BJ (cell line): ENCODE measurements at regions not wholly inside any gene's neighbourhood (a gene's known extent, or its start where the extent isn't known, plus 50 kb on each side); places are given as distances from the start of the nearest gene placed in this dataset.
A peak's percentile ranks its signal among the peaks of the same experiment; 100 is the strongest.

Experiments used
- CTCF ChIA-PET: fragments of 350-600 bp; formaldehyde crosslinking; extraction: SDS; loops from one replicate; lab custom pipeline; 2021; ENCODE audit warnings: antibody characterized with exemption, inconsistent platforms; lab: Yijun Ruan, JAX
- POLR2A ChIA-PET: fragments of 300-600 bp; sonication (Branson Sonifier 250); formaldehyde crosslinking; extraction: SDS; loops from one replicate; lab custom pipeline; 2021; ENCODE audit warnings: antibody characterized with exemption; lab: Charles Lee
- DNase-seq: peaks from one replicate; pipeline ENCODE4 v3.0.0-alpha.2; 2011; ENCODE audit warnings: low read depth
- H3K27me3 ChIP-seq: 2 replicates; pipeline ENCODE4 v1.6.0; 2011; ENCODE audit warnings: low read length; ENCODE audit not compliant: control insufficient read depth, insufficient read depth
- H3K36me3 ChIP-seq: 2 replicates; pipeline ENCODE4 v1.5.1; 2011; ENCODE audit warnings: low read length; ENCODE audit not compliant: control insufficient read depth, insufficient read depth
- H3K4me3 ChIP-seq: 2 replicates; pipeline ENCODE4 v1.5.1; 2011; ENCODE audit warnings: low read depth, mild to moderate bottlenecking, control low read depth, low read length
- CTCF ChIP-seq: IDR thresholded peaks from 2 replicates; pipeline ENCODE4 v1.5.1; 2011; ENCODE audit warnings: low read depth, mild to moderate bottlenecking, control low read depth, inconsistent platforms, low read length, moderate library complexity; ENCODE audit not compliant: insufficient read depth

GRCh38 chr12:98437806-98438595 is 77.4 kb upstream of the TMPO start:
- no peak for TF ChIP-seq CTCF
- no peak for DNase-seq
- ChIA-PET CTCF (interaction anchor here (0.9 to 2.8 kb wide), 3 partner anchors 10 to 202 kb away, joined by 3 to 24 read pairs (median 8); no protein-coding TSS in a partner anchor), POLR2A (no interaction called here)
- Histone ChIP-seq H3K36me3 (no peaks in the 10 kb centered on the region), H3K4me3 (no peak overlapping the region), H3K27me3 (peaks cover 1% of the 10 kb centered on the region)

DNA sequence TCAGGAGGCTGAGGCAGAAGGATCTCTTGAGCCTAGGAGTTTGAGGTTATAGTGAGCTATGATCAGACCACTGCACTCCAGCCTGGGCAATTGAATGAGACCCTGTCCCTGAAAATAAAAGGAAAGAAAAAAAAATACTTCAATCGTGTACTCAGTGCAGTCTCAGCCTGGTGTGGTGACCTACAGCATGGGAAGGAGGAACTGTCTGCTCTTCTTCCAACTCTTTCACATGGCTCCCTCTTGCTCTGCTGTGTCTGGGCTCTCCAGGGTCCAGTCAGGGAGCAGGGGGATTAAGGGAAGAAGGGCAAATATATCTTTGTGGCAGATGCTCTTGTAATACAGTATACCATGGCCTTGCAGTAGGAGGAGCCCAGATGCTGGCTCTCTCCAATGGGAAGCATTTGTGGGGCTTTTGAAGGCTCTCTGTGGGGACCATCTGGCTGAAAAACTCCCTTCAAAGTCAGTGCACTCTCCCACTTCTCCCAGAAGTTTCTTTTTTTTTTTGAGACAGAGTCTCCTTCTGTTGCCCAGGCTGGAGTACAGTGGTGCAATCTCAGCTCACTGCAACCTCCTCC is 76.6 kb upstream of the TMPO start:
- DNase-seq = no peak
- H3K36me3 ChIP-seq = no peaks in the 10 kb centered on the region
- ChIA-PET POLR2A (no interaction called here), CTCF (interaction anchor here (0.7 to 2.8 kb wide), 4 partner anchors 11 to 94 kb away, joined by 3 to 24 read pairs (median 6); no protein-coding TSS in a partner anchor)
- H3K4me3 ChIP-seq = no peak overlapping the region
- TF ChIP-seq CTCF = no peak
- H3K27me3 ChIP-seq = peaks cover 1% of the 10 kb centered on the region

DNA sequence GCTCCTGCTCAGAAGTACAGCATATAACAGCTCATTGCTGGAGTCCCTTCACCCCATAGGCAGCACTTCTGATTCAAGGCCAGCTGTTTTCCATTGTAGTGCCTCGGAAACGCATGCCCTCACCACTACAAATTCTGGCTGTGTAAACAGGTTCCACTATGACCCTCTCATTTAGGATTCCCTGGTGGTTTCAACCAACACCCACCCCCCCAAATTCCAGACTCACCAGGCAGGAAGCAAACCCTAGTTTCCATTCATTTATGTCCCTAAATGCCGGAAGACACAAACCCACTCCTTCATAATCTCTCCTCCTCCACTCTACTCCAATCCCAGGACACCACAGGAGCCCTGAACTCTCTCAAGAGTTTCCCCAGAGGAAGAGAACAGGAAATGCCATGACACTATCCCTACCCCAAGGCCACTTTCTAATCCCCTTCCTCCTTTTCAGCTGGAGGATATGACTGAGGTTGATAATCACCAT is 75.9 kb upstream of the TMPO start:
- POLR2A ChIA-PET = interaction anchor here (0.6 kb wide), 1 partner anchor 10 kb away, joined by 15 read pairs; no protein-coding TSS in a partner anchor
- no peak for DNase-seq
- CTCF ChIA-PET = interaction anchor here (1.1 to 2.8 kb wide), 5 partner anchors 12 to 93 kb away, joined by 3 to 24 read pairs (median 3); no protein-coding TSS in a partner anchor

DNA sequence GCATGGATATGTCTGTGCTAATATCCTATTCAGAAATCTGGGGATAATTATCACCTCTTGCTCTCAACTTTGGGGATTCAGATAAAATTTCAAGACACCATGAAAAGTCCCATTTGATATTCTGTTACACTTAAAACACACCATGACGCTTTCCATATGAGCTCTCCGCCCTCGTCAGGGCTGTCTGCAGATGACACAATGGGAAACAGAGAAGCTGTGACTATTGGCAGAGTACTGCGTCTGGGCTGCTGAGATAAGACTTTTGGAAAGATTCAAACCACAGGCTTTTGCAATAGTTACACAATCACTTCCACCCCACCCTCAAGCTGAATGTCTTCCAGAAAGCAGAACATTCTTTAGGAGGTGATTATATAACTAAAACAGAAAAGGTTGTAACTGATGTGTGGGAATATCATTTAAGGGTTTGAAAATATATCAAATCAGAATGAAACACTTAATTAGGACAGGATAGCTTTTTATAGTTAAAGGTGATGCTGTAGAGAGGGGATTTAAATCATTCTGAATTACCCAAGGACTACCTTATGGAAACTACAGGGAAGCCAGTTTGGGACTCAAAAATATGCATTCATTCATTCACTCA is 75.3 kb upstream of the TMPO start:
- POLR2A ChIA-PET = interaction anchor here (0.5 to 0.6 kb wide), 4 partner anchors 10 to 146 kb away, joined by 3 to 15 read pairs (median 5); no protein-coding TSS in a partner anchor
- CTCF ChIA-PET = interaction anchor here (0.7 to 2.8 kb wide), 5 partner anchors 15 to 93 kb away, joined by 3 to 24 read pairs (median 3); no protein-coding TSS in a partner anchor
- DNase-seq = peak; percentile 91

More for the DNA sequence above, 75.9 kb upstream of the TMPO start:
- H3K4me3 ChIP-seq = no peak overlapping the region
- no peak for TF ChIP-seq CTCF
- no peaks in the 10 kb centered on the region for H3K36me3 ChIP-seq
- H3K27me3 ChIP-seq = peaks cover 5% of the 10 kb centered on the region

More for the DNA sequence above, 75.3 kb upstream of the TMPO start:
- TF ChIP-seq CTCF = no peak
- Histone ChIP-seq H3K36me3 (no peaks in the 10 kb centered on the region), H3K27me3 (peaks cover 5% of the 10 kb centered on the region), H3K4me3 (no peak overlapping the region)
